WTC11 (cell line): ENCODE measurements at regions not wholly inside any gene's neighbourhood (a gene's known extent, or its start where the extent isn't known, plus 50 kb on each side); places are given as distances from the start of the nearest gene placed in this dataset.

Source experiments
- ATAC-seq: fragments of 200-7000 bp; cut with Tn5 transposase; 2 replicates; pipeline ENCODE4 v1.10.0; 2021; ENCODE audit warnings: mild to moderate bottlenecking, moderate library complexity
- CTCF ChIA-PET: fragments of 300-600 bp; sonication (Branson Sonifier 250); formaldehyde crosslinking; loops from one replicate; lab custom pipeline; 2021; ENCODE audit warnings: antibody characterized with exemption; lab: Charles Lee
- POLR2A ChIA-PET: fragments of 350-600 bp; sonication (Branson Sonifier 250); formaldehyde crosslinking; loops from one replicate; lab custom pipeline; 2021; ENCODE audit warnings: antibody characterized with exemption; lab: Charles Lee
- DNase-seq: peaks from one replicate; pipeline ENCODE4 v3.0.0; 2021; ENCODE audit warnings: low spot score
- H3K27ac Mint-ChIP-seq: 2 replicates; pipeline ENCODE4 v1.8.0; 2021; ENCODE audit warnings: mixed read lengths
- H3K27me3 Mint-ChIP-seq: 2 replicates; pipeline ENCODE4 v1.8.0; 2021; ENCODE audit warnings: low read depth, mild to moderate bottlenecking, moderate library complexity, mixed read lengths
- H3K36me3 Mint-ChIP-seq: 2 replicates; pipeline ENCODE4 v1.8.0; 2021; ENCODE audit warnings: mixed read lengths
- H3K4me1 Mint-ChIP-seq: 2 replicates; pipeline ENCODE4 v1.8.0; 2022; ENCODE audit warnings: mixed read lengths
- H3K4me3 Mint-ChIP-seq: 2 replicates; pipeline ENCODE4 v1.8.0; 2021; ENCODE audit warnings: mild to moderate bottlenecking, moderate library complexity, mixed read lengths
- H3K9me3 Mint-ChIP-seq: 2 replicates; pipeline ENCODE4 v1.8.0; 2021; ENCODE audit warnings: mixed read lengths
- CBFB ChIP-seq: sonication (generic); formaldehyde crosslinking; IDR thresholded peaks from 2 replicates; pipeline ENCODE4 v1.8.1; 2022; ENCODE audit warnings: mild to moderate bottlenecking, low read depth, missing genetic modification reagents
- ELF4 ChIP-seq: sonication (generic); formaldehyde crosslinking; IDR thresholded peaks from 2 replicates; pipeline ENCODE4 v1.8.1; 2022; ENCODE audit warnings: low read depth, mild to moderate bottlenecking, moderate library complexity, missing genetic modification reagents
- HMGA2 ChIP-seq: fragments of 250-450 bp; sonication (Bioruptor Pico); IDR thresholded peaks from 2 replicates; pipeline ENCODE4 v1.4.0; 2021; ENCODE audit warnings: mild to moderate bottlenecking, moderate library complexity
- JUN ChIP-seq: sonication (generic); formaldehyde crosslinking; IDR thresholded peaks from 2 replicates; pipeline ENCODE4 v1.8.0; 2023; ENCODE audit warnings: mild to moderate bottlenecking, missing genetic modification reagents
- MXD4 ChIP-seq: fragments of 250-450 bp; sonication (Bioruptor Pico); IDR thresholded peaks from 2 replicates; pipeline ENCODE4 v1.8.0; 2021; ENCODE audit warnings: mild to moderate bottlenecking, moderate library complexity, borderline replicate concordance
- OVOL2 ChIP-seq: fragments of 250-450 bp; sonication (Bioruptor Pico); IDR thresholded peaks from 2 replicates; pipeline ENCODE4 v1.9.0; 2021; ENCODE audit warnings: mild to moderate bottlenecking, borderline replicate concordance
- SMAD3 ChIP-seq: sonication (generic); formaldehyde crosslinking; IDR thresholded peaks from 2 replicates; pipeline ENCODE4 v1.8.0; 2022; ENCODE audit warnings: missing genetic modification reagents, mild to moderate bottlenecking, borderline replicate concordance
- SOX15 ChIP-seq: fragments of 250-450 bp; sonication (Bioruptor Pico); IDR thresholded peaks from 2 replicates; pipeline ENCODE4 v1.9.0; 2021; ENCODE audit warnings: mild to moderate bottlenecking
- TEAD4 ChIP-seq: sonication (generic); formaldehyde crosslinking; IDR thresholded peaks from 2 replicates; pipeline ENCODE4 v1.8.0; 2022; ENCODE audit warnings: mild to moderate bottlenecking, missing genetic modification reagents
- ZBTB21 ChIP-seq: sonication (generic); formaldehyde crosslinking; IDR thresholded peaks from 2 replicates; pipeline ENCODE4 v1.8.1; 2023; ENCODE audit warnings: mild to moderate bottlenecking, missing genetic modification reagents, borderline replicate concordance
- TF ChIP-seq, protein P1 (sequence below): sonication (generic); formaldehyde crosslinking; IDR thresholded peaks from 2 replicates; pipeline ENCODE4 v1.8.0; 2023; ENCODE audit warnings: mild to moderate bottlenecking, missing genetic modification reagents
- TF ChIP-seq, protein P2 (sequence below): fragments of 250-450 bp; sonication (Bioruptor Pico); IDR thresholded peaks from 2 replicates; pipeline ENCODE4 v1.9.0; 2021; ENCODE audit warnings: mild to moderate bottlenecking
- TF ChIP-seq, protein P3 (sequence below): sonication (generic); formaldehyde crosslinking; IDR thresholded peaks from 2 replicates; pipeline ENCODE4 v1.8.0; 2022; ENCODE audit warnings: missing genetic modification reagents
- TF ChIP-seq, protein P4 (sequence below): sonication (generic); formaldehyde crosslinking; IDR thresholded peaks from 2 replicates; pipeline ENCODE4 v1.8.1; 2022; ENCODE audit warnings: low read depth, mild to moderate bottlenecking, moderate library complexity, missing genetic modification reagents, borderline replicate concordance
- TF ChIP-seq, protein P5 (sequence below): sonication (generic); formaldehyde crosslinking; IDR thresholded peaks from 2 replicates; pipeline ENCODE4 v1.8.0; 2022; ENCODE audit warnings: mild to moderate bottlenecking, missing genetic modification reagents
- TF ChIP-seq, protein P6 (sequence below): fragments of 250-450 bp; sonication (Bioruptor Pico); IDR thresholded peaks from 2 replicates; pipeline ENCODE4 v1.9.0; 2021; ENCODE audit warnings: mild to moderate bottlenecking
- TF ChIP-seq, protein P7 (sequence below): sonication (generic); formaldehyde crosslinking; IDR thresholded peaks from 2 replicates; pipeline ENCODE4 v1.8.1; 2023; ENCODE audit warnings: mild to moderate bottlenecking, moderate library complexity, missing genetic modification reagents
- TF ChIP-seq, protein P8 (sequence below): sonication (generic); formaldehyde crosslinking; IDR thresholded peaks from 2 replicates; pipeline ENCODE4 v1.8.0; 2022; ENCODE audit warnings: mild to moderate bottlenecking, missing genetic modification reagents
- TF ChIP-seq, protein P9 (sequence below): fragments of 250-450 bp; sonication (Bioruptor Pico); IDR thresholded peaks from 2 replicates; pipeline ENCODE4 v1.8.0; 2021; ENCODE audit warnings: mild to moderate bottlenecking

DNA sequence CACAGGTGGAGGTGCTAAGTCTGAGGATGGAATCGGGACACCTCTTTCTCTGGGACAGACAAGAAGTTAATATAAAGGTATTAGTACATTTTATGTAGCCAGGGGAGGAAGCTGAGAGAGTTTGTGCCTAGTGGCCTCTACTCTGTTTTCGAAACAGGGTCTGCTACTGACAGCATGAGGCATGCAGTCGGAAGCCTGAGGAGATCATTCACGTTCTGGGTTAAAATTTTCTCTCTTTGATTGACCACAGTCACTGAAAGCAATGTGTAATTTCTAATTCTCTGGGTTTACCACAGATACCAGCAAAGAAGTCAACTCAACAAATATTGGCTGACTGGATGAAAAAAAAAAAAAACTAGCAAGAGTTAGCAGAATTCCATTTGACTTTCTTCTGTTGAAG lies 53.3 kb upstream of the KCTD7 start (continued):
- TF ChIP-seq, protein P1, sequence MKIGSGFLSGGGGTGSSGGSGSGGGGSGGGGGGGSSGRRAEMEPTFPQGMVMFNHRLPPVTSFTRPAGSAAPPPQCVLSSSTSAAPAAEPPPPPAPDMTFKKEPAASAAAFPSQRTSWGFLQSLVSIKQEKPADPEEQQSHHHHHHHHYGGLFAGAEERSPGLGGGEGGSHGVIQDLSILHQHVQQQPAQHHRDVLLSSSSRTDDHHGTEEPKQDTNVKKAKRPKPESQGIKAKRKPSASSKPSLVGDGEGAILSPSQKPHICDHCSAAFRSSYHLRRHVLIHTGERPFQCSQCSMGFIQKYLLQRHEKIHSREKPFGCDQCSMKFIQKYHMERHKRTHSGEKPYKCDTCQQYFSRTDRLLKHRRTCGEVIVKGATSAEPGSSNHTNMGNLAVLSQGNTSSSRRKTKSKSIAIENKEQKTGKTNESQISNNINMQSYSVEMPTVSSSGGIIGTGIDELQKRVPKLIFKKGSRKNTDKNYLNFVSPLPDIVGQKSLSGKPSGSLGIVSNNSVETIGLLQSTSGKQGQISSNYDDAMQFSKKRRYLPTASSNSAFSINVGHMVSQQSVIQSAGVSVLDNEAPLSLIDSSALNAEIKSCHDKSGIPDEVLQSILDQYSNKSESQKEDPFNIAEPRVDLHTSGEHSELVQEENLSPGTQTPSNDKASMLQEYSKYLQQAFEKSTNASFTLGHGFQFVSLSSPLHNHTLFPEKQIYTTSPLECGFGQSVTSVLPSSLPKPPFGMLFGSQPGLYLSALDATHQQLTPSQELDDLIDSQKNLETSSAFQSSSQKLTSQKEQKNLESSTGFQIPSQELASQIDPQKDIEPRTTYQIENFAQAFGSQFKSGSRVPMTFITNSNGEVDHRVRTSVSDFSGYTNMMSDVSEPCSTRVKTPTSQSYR (CRISPR knock-in tag), result no peak
- TF ChIP-seq MXD4 (no peak), JUN (no peak), SOX15 (CRISPR knock-in tag) (no peak), ZBTB21 (CRISPR knock-in tag) (no peak)
- TF ChIP-seq, protein P2, sequence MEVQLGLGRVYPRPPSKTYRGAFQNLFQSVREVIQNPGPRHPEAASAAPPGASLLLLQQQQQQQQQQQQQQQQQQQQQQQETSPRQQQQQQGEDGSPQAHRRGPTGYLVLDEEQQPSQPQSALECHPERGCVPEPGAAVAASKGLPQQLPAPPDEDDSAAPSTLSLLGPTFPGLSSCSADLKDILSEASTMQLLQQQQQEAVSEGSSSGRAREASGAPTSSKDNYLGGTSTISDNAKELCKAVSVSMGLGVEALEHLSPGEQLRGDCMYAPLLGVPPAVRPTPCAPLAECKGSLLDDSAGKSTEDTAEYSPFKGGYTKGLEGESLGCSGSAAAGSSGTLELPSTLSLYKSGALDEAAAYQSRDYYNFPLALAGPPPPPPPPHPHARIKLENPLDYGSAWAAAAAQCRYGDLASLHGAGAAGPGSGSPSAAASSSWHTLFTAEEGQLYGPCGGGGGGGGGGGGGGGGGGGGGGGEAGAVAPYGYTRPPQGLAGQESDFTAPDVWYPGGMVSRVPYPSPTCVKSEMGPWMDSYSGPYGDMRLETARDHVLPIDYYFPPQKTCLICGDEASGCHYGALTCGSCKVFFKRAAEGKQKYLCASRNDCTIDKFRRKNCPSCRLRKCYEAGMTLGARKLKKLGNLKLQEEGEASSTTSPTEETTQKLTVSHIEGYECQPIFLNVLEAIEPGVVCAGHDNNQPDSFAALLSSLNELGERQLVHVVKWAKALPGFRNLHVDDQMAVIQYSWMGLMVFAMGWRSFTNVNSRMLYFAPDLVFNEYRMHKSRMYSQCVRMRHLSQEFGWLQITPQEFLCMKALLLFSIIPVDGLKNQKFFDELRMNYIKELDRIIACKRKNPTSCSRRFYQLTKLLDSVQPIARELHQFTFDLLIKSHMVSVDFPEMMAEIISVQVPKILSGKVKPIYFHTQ, result no peak

DNA sequence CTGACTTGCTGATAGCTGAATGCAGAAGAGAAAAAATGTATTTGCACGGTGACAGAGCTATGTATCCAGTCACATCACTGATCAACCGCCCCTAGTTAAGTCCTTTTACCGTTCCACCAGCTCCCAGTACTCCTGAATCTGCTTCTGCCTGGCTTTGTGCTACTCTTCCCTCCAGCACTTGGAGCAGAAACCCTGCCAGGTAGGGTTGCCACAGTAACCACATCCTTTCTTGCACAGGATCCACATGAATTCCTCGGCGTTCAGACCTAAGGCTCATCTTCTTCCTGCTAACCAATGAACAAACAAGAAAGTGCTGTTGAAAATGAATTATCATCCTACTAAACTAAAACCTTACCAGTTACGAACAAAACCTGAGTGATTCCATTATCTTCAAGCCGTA lies 52.0 kb upstream of the KCTD7 start:
- Mint-ChIP-seq H3K36me3 (peaks cover 33% of the 10 kb centered on the region), H3K4me3 (no peak overlapping the region), H3K27me3 (no peaks in the 10 kb centered on the region), H3K27ac (peak overlapping the region; percentile 54; the same call in 1 of the 2 replicates), H3K9me3 (no peaks in the 10 kb centered on the region), H3K4me1 (no peaks in the 10 kb centered on the region)
- no peak for DNase-seq
- ChIA-PET POLR2A (no interaction called here), CTCF (interaction anchor here (0.9 to 1.5 kb wide), 2 partner anchors 11 to 18 kb away, joined by 3 to 5 read pairs; no protein-coding TSS in a partner anchor)
- ATAC-seq, result no peak
- TF ChIP-seq, protein P3, sequence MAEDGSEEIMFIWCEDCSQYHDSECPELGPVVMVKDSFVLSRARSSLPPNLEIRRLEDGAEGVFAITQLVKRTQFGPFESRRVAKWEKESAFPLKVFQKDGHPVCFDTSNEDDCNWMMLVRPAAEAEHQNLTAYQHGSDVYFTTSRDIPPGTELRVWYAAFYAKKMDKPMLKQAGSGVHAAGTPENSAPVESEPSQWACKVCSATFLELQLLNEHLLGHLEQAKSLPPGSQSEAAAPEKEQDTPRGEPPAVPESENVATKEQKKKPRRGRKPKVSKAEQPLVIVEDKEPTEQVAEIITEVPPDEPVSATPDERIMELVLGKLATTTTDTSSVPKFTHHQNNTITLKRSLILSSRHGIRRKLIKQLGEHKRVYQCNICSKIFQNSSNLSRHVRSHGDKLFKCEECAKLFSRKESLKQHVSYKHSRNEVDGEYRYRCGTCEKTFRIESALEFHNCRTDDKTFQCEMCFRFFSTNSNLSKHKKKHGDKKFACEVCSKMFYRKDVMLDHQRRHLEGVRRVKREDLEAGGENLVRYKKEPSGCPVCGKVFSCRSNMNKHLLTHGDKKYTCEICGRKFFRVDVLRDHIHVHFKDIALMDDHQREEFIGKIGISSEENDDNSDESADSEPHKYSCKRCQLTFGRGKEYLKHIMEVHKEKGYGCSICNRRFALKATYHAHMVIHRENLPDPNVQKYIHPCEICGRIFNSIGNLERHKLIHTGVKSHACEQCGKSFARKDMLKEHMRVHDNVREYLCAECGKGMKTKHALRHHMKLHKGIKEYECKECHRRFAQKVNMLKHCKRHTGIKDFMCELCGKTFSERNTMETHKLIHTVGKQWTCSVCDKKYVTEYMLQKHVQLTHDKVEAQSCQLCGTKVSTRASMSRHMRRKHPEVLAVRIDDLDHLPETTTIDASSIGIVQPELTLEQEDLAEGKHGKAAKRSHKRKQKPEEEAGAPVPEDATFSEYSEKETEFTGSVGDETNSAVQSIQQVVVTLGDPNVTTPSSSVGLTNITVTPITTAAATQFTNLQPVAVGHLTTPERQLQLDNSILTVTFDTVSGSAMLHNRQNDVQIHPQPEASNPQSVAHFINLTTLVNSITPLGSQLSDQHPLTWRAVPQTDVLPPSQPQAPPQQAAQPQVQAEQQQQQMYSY (CRISPR knock-in tag), result no peak
- TF ChIP-seq, protein P4, sequence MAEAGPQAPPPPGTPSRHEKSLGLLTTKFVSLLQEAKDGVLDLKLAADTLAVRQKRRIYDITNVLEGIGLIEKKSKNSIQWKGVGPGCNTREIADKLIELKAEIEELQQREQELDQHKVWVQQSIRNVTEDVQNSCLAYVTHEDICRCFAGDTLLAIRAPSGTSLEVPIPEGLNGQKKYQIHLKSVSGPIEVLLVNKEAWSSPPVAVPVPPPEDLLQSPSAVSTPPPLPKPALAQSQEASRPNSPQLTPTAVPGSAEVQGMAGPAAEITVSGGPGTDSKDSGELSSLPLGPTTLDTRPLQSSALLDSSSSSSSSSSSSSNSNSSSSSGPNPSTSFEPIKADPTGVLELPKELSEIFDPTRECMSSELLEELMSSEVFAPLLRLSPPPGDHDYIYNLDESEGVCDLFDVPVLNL (CRISPR knock-in tag), result no peak
- TF ChIP-seq HMGA2 (no peak), TEAD4 (CRISPR knock-in tag) (no peak), SMAD3 (CRISPR knock-in tag) (no peak), OVOL2 (no peak), CBFB (CRISPR knock-in tag) (no peak), ELF4 (CRISPR knock-in tag) (no peak)
- TF ChIP-seq, protein P5, sequence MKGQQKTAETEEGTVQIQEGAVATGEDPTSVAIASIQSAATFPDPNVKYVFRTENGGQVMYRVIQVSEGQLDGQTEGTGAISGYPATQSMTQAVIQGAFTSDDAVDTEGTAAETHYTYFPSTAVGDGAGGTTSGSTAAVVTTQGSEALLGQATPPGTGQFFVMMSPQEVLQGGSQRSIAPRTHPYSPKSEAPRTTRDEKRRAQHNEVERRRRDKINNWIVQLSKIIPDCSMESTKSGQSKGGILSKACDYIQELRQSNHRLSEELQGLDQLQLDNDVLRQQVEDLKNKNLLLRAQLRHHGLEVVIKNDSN (CRISPR knock-in tag), result no peak
- TF ChIP-seq, protein P6, sequence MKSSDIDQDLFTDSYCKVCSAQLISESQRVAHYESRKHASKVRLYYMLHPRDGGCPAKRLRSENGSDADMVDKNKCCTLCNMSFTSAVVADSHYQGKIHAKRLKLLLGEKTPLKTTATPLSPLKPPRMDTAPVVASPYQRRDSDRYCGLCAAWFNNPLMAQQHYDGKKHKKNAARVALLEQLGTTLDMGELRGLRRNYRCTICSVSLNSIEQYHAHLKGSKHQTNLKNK, result no peak
- TF ChIP-seq, protein P7, sequence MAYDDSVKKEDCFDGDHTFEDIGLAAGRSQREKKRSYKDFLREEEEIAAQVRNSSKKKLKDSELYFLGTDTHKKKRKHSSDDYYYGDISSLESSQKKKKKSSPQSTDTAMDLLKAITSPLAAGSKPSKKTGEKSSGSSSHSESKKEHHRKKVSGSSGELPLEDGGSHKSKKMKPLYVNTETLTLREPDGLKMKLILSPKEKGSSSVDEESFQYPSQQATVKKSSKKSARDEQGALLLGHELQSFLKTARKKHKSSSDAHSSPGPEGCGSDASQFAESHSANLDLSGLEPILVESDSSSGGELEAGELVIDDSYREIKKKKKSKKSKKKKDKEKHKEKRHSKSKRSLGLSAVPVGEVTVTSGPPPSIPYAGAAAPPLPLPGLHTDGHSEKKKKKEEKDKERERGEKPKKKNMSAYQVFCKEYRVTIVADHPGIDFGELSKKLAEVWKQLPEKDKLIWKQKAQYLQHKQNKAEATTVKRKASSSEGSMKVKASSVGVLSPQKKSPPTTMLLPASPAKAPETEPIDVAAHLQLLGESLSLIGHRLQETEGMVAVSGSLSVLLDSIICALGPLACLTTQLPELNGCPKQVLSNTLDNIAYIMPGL (CRISPR knock-in tag), result no peak
- TF ChIP-seq, protein P8, sequence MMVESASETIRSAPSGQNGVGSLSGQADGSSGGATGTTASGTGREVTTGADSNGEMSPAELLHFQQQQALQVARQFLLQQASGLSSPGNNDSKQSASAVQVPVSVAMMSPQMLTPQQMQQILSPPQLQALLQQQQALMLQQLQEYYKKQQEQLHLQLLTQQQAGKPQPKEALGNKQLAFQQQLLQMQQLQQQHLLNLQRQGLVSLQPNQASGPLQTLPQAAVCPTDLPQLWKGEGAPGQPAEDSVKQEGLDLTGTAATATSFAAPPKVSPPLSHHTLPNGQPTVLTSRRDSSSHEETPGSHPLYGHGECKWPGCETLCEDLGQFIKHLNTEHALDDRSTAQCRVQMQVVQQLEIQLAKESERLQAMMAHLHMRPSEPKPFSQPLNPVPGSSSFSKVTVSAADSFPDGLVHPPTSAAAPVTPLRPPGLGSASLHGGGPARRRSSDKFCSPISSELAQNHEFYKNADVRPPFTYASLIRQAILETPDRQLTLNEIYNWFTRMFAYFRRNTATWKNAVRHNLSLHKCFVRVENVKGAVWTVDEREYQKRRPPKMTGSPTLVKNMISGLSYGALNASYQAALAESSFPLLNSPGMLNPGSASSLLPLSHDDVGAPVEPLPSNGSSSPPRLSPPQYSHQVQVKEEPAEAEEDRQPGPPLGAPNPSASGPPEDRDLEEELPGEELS (CRISPR knock-in tag), result no peak
- TF ChIP-seq, protein P9, sequence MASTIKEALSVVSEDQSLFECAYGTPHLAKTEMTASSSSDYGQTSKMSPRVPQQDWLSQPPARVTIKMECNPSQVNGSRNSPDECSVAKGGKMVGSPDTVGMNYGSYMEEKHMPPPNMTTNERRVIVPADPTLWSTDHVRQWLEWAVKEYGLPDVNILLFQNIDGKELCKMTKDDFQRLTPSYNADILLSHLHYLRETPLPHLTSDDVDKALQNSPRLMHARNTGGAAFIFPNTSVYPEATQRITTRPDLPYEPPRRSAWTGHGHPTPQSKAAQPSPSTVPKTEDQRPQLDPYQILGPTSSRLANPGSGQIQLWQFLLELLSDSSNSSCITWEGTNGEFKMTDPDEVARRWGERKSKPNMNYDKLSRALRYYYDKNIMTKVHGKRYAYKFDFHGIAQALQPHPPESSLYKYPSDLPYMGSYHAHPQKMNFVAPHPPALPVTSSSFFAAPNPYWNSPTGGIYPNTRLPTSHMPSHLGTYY, result no peak
